Coronary artery (tissue), 2 donors: ENCODE measurements at regions not wholly inside any gene's neighbourhood (a gene's known extent, or its start where the extent isn't known, plus 50 kb on each side); places are given as distances from the start of the nearest gene placed in this dataset.
"Not testable (repeated sequence)": the region's sequence is repeated elsewhere in the genome, so short reads cannot be mapped to it uniquely, and the experiment has no call there.

Experiments
- DNase-seq: peaks from one replicate; pipeline ENCODE4 v3.0.0-alpha.2; 2017; ENCODE audit warnings: low spot score
- H3K27ac ChIP-seq, 2 donors: fragments of 200-600 bp; sonication (generic); one replicate each; pipeline ENCODE4 v1.5.1; 2016 to 2019
- H3K4me3 ChIP-seq: fragments of 200-600 bp; sonication (generic); 2 replicates; pipeline ENCODE4 v1.5.1; 2016; ENCODE audit warnings: mild to moderate bottlenecking, moderate library complexity
- CTCF ChIP-seq: fragments of 200-600 bp; sonication (generic); IDR thresholded peaks from one replicate; pipeline ENCODE4 v1.5.1; 2019; ENCODE audit warnings: antibody characterized with exemption

DNA sequence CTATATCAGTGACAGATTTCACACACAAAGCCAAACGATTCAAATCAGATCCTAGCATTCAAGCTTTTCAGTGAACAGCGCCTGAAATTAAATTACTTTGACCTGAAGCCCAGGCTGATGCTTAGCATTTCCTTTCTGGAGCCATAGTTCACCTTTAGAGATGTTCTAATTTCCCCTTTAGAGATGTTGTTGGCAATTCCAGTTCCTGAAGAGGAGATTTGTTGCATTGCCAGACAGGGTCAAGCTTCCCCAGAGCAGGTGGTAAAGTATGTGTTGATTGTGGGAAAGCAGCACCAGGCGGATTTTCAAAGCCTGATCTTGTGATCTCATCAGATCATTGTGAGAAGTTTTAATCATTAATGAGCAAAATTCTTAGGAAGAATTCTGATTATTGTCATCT, 609.8 kb upstream of the KLF12 start:
- DNase-seq, result no peak
- H3K27ac ChIP-seq, result no peak overlapping the region
- H3K4me3 ChIP-seq, result no peak overlapping the region
- TF ChIP-seq CTCF, result no peak

GRCh38 chr13:74741732-74742131, 607.5 kb upstream of the KLF12 start:
- DNase-seq, result no peak
- TF ChIP-seq CTCF, result no peak
- Histone ChIP-seq H3K27ac (no peak overlapping the region), H3K4me3 (no peak overlapping the region)

DNA sequence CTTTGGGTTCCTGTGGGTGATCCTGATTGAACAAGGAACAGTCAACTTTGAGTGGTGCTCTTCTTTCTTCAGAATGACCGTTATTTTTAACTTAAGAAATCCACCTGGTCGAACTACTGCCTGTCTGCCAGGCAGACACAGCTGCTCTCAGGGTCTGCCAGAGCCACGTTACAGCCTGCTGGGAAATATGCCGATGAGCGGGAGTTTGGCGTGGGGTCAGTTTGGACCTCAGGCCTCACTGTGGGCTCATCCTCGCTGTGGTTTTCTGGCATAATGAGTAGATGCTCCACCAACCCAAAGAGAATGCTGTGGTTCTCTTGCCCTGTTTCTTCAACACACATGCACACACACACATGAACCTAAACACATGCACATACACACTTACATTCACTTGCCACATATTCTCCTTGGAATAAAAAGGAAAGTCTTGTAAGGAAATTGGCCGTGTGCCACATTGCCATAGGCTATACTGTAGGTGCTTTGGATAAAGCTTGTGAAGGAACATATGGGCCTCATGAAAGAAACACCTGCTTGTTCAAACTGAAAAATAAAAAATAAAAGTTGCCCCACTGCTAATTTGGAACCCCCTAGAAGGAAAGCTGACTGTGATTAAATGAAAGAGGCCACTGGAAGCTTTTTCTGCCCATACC, 598.7 kb upstream of the KLF12 start:
- Histone ChIP-seq H3K4me3 (no peak overlapping the region), H3K27ac (no peak overlapping the region)
- TF ChIP-seq CTCF, result no peak
- DNase-seq, result no peak

DNA sequence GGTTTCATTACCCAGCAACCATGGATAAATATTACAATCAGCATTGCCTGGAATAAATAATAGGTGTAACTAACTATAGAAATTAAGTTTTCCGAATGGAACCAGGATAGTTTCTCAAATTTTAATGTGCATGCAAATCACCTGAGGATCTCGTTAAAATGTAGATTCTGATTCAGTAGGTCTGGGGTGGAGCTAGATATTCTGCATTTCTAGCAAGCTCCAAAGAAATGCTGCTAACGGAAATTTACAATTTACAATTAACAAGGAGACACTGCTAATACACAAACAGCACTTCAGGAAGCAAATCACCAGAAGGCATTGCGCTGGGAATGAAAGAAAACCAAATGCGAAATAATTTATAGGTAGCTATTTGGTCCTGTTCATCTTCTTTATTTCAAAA, 597.5 kb upstream of the KLF12 start:
- H3K4me3 ChIP-seq, result no peak overlapping the region
- H3K27ac ChIP-seq, result no peak overlapping the region
- no peak for DNase-seq
- no peak for TF ChIP-seq CTCF

GRCh38 chr13:74730556-74731331, 596.5 kb upstream of the KLF12 start:
- Histone ChIP-seq H3K27ac (no peak overlapping the region), H3K4me3 (no peak overlapping the region)
- no peak for TF ChIP-seq CTCF
- DNase-seq, result no peak

DNA sequence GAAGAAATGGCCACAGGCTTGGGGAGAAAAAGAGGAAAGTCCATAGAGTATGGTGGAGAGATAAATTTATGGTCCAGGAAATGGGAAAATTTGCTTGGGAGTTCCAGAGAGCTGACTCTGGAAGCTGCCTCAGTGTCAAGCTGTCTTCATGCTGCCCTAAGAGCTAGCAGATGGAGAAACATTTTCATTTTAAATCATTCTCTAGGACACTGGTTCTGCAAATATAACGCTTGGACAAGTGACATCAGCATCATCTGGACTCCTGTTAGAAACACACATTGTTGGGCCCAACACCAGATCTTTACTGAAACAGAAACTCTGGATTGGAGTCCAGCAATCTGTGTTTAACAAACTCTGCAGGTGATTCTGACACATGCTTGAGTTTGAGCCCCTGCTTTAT, 592.0 kb upstream of the KLF12 start:
- DNase-seq, result no peak
- Histone ChIP-seq H3K4me3 (no peak overlapping the region), H3K27ac (no peak overlapping the region)
- TF ChIP-seq CTCF, result no peak

GRCh38 chr13:74718232-74718842, 584.1 kb upstream of the KLF12 start:
- not testable (repeated sequence) for DNase-seq, H3K4me3 ChIP-seq, H3K27ac ChIP-seq
